Erythroblast (primary cell): ENCODE measurements at regions not wholly inside any gene's neighbourhood (a gene's known extent, or its start where the extent isn't known, plus 50 kb on each side); places are given as distances from the start of the nearest gene placed in this dataset.

Source experiments
- GATA1 ChIP-seq: IDR thresholded peaks from 2 replicates; pipeline ENCODE4 v1.6.1; 2011; ENCODE audit warnings: low read depth, mild to moderate bottlenecking, control low read depth, low read length, moderate library complexity
- POLR2A ChIP-seq: IDR thresholded peaks from 2 replicates; pipeline ENCODE4 v1.6.1; 2011; ENCODE audit warnings: mild to moderate bottlenecking, low read length

DNA sequence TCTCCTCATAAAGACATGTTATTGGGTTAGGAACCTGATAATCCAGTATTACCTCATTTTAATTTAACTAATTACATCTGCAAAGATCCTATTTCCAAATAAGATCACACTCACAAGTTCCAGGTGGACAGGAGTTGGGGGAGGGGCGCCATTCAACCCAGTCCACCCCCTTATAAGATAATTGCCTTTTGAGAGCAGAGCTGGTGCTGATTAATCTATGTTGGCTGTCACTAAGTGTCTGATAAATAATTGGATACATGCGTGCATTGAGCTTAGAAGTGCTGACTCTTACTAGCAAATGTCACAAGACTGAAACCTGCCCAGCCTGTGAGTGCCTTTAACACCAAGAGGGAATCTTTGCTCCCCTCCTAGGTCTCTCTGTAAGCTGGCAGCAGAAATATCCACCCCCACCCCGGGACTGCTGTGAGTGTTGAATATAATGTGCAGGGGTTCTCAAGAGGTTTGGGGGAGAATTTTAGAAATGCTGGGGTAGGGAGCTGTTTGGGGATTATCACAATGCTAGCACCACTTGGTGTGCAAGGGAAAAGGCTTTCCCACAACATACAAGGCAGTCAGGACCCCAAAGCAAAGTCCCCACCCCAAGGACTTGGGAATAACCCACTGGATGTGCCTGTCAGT is 87.5 kb downstream of the ANKRD60 start:
- TF ChIP-seq POLR2A (no peak), GATA1 (no peak)
